PC-3 (cell line): ENCODE measurements at regions not wholly inside any gene's neighbourhood (a gene's known extent, or its start where the extent isn't known, plus 50 kb on each side); places are given as distances from the start of the nearest gene placed in this dataset.

Experiments
- EZH2 ChIP-seq: fragments of 300-600 bp; sonication (generic); IDR thresholded peaks from one replicate; pipeline ENCODE4 v1.6.1; 2017; ENCODE audit warnings: antibody characterized with exemption, mild to moderate bottlenecking, low read length; ENCODE audit not compliant: unreplicated experiment
- TF ChIP-seq, protein P1 (sequence below): fragments of 300-600 bp; sonication (generic); conservative IDR thresholded peaks from 2 replicates; pipeline ENCODE4 v1.5.1; 2017; ENCODE audit warnings: antibody characterized with exemption, low read depth, mild to moderate bottlenecking, low read length

DNA sequence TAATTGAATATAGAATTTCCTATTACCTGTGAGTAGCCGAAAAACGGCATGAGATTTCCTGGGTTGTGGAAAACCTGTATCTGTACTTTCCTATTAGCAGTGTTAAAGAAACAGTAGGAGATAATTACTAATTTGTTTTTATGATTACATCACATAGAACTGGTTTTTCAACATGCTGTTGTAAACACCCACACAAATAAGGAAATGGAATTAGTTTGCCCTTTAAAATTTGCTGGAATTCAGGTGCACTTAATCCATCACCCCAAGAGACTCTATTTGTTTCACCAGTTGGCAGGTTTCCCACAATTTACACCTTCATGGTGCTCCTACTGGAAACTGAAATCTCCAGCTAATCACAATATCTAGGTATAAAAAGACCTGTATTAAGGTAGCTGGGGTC is 274.1 kb upstream of the SLC8A1 start:
- no peak for TF ChIP-seq EZH2
- TF ChIP-seq, protein P1, sequence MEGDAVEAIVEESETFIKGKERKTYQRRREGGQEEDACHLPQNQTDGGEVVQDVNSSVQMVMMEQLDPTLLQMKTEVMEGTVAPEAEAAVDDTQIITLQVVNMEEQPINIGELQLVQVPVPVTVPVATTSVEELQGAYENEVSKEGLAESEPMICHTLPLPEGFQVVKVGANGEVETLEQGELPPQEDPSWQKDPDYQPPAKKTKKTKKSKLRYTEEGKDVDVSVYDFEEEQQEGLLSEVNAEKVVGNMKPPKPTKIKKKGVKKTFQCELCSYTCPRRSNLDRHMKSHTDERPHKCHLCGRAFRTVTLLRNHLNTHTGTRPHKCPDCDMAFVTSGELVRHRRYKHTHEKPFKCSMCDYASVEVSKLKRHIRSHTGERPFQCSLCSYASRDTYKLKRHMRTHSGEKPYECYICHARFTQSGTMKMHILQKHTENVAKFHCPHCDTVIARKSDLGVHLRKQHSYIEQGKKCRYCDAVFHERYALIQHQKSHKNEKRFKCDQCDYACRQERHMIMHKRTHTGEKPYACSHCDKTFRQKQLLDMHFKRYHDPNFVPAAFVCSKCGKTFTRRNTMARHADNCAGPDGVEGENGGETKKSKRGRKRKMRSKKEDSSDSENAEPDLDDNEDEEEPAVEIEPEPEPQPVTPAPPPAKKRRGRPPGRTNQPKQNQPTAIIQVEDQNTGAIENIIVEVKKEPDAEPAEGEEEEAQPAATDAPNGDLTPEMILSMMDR = no peak
